ENCODE measurements at regions not wholly inside any gene's neighbourhood (a gene's known extent, or its start where the extent isn't known, plus 50 kb on each side); places are given as distances from the start of the nearest gene placed in this dataset.

GRCh38 chr12:92261071-92261470 is 115.4 kb upstream of the BTG1 start:
- TF ChIP-seq EZH2 (IDR thresholded peaks at IDR 0.05) (no peak), POLR2AphosphoS5 (IDR thresholded peaks at IDR 0.05; ENCODE audit: borderline replicate concordance, low read depth, low read length) (no peak)
